COLO668 (cell line): ENCODE measurements at regions not wholly inside any gene's neighbourhood (a gene's known extent, or its start where the extent isn't known, plus 50 kb on each side); places are given as distances from the start of the nearest gene placed in this dataset.

Experiments used
- DNase-seq: peaks from one replicate; lab custom pipeline; 2025; ENCODE audit not compliant: unreplicated experiment; lab: John Stamatoyannopoulos, UW

GRCh38 chr10:130579913-130580312 is 443.7 kb downstream of the GLRX3 start:
- no peak for DNase-seq

GRCh38 chr10:130580975-130581374 is 444.8 kb downstream of the GLRX3 start:
- no peak for DNase-seq

- no peak for DNase-seq
Measured at GRCh38 chr10:130587718-130588117, 451.5 kb downstream of the GLRX3 start.

GRCh38 chr10:130606001-130606405 is 469.8 kb downstream of the GLRX3 start:
- no peak for DNase-seq

GRCh38 chr10:130607366-130607765 is 471.2 kb downstream of the GLRX3 start:
- no peak for DNase-seq

GRCh38 chr10:130611239-130611638 is 475.0 kb downstream of the GLRX3 start:
- no peak for DNase-seq

GRCh38 chr10:130615457-130615856 is 479.3 kb downstream of the GLRX3 start:
- no peak for DNase-seq

GRCh38 chr10:130617985-130618384 is 481.8 kb downstream of the GLRX3 start:
- no peak for DNase-seq

- DNase-seq, result no peak
Measured at GRCh38 chr10:130618647-130619046, 482.5 kb downstream of the GLRX3 start.

- no peak for DNase-seq
Measured at GRCh38 chr10:130621231-130621775, 485.1 kb downstream of the GLRX3 start.

GRCh38 chr10:130623680-130624267 is 487.6 kb downstream of the GLRX3 start:
- DNase-seq, result no peak

GRCh38 chr10:130627346-130628045 is 491.3 kb downstream of the GLRX3 start:
- no peak for DNase-seq

GRCh38 chr10:130630135-130630534 is 493.9 kb downstream of the GLRX3 start:
- no peak for DNase-seq

GRCh38 chr10:130631142-130632096 is 495.2 kb downstream of the GLRX3 start:
- no peak for DNase-seq

GRCh38 chr10:130634816-130635215 is 498.6 kb downstream of the GLRX3 start:
- no peak for DNase-seq

- no peak for DNase-seq
Measured at GRCh38 chr10:130635528-130635927, 499.3 kb downstream of the GLRX3 start.

GRCh38 chr10:130636313-130636930 is 500.2 kb downstream of the GLRX3 start:
- DNase-seq, result no peak

- DNase-seq, result no peak
Measured at GRCh38 chr10:130637089-130637676, 501.0 kb downstream of the GLRX3 start.

GRCh38 chr10:130638991-130639390 is 502.8 kb downstream of the GLRX3 start:
- DNase-seq, result no peak

GRCh38 chr10:130642926-130643325 is 506.7 kb downstream of the GLRX3 start:
- DNase-seq, result no peak

GRCh38 chr10:130647341-130647740 is 511.1 kb downstream of the GLRX3 start:
- DNase-seq, result no peak
